Parathyroid adenoma (tissue), 2 donors: ENCODE measurements at regions not wholly inside any gene's neighbourhood (a gene's known extent, or its start where the extent isn't known, plus 50 kb on each side); places are given as distances from the start of the nearest gene placed in this dataset.

Experiments used
- H2AFZ ChIP-seq: fragments of 300-600 bp; sonication (generic); one replicate; pipeline ENCODE4 v1.7.0; 2017; ENCODE audit warnings: antibody characterized with exemption, mild to moderate bottlenecking
- H3K27ac ChIP-seq: fragments of 300-600 bp; sonication (generic); one replicate; pipeline ENCODE4 v1.7.0; 2017
- H3K27me3 ChIP-seq: fragments of 300-600 bp; sonication (generic); one replicate; pipeline ENCODE4 v1.7.0; 2017; ENCODE audit warnings: low read length; ENCODE audit not compliant: control insufficient read depth, insufficient read depth
- H3K36me3 ChIP-seq: fragments of 300-600 bp; sonication (generic); one replicate; pipeline ENCODE4 v1.7.0; 2017; ENCODE audit warnings: low read length; ENCODE audit not compliant: control insufficient read depth, insufficient read depth
- H3K4me1 ChIP-seq: fragments of 300-600 bp; sonication (generic); one replicate; pipeline ENCODE4 v1.7.0; 2017; ENCODE audit warnings: control low read depth
- H3K4me2 ChIP-seq: fragments of 300-600 bp; sonication (generic); one replicate; pipeline ENCODE4 v1.7.0; 2017; ENCODE audit warnings: low read length
- H3K4me3 ChIP-seq: fragments of 300-600 bp; sonication (generic); one replicate; pipeline ENCODE4 v1.7.0; 2017; ENCODE audit warnings: low read depth, low read length
- H3K79me2 ChIP-seq: fragments of 300-600 bp; sonication (generic); one replicate; pipeline ENCODE4 v1.7.0; 2017; ENCODE audit warnings: control low read depth
- H3K9ac ChIP-seq: fragments of 300-600 bp; sonication (generic); one replicate; pipeline ENCODE4 v1.7.0; 2017; ENCODE audit warnings: mild to moderate bottlenecking
- H3K9me3 ChIP-seq: fragments of 300-600 bp; sonication (generic); one replicate; pipeline ENCODE4 v1.7.0; 2017; ENCODE audit warnings: low read length; ENCODE audit not compliant: control insufficient read depth
- CTCF ChIP-seq: fragments of 300-600 bp; sonication (generic); IDR thresholded peaks from one replicate; pipeline ENCODE4 v1.7.0; 2017; ENCODE audit warnings: antibody characterized with exemption, mild to moderate bottlenecking
- donor health status: primary hyperparathyroidism.

GRCh38 chr2:71849111-71849510, 298.6 kb downstream of the CYP26B1 start:
- Histone ChIP-seq H3K4me1 (peaks cover 8% of the 10 kb centered on the region), H3K9me3 (no peaks in the 10 kb centered on the region), H3K27me3 (no peaks in the 10 kb centered on the region), H3K4me2 (no peak overlapping the region), H3K79me2 (no peaks in the 10 kb centered on the region), H3K4me3 (no peak overlapping the region), H2AFZ (no peak overlapping the region), H3K9ac (no peak overlapping the region), H3K27ac (no peak overlapping the region), H3K36me3 (no peaks in the 10 kb centered on the region)
- no peak for TF ChIP-seq CTCF

GRCh38 chr2:71846669-71847291, 300.9 kb downstream of the CYP26B1 start:
- Histone ChIP-seq H3K36me3 (no peaks in the 10 kb centered on the region), H3K9me3 (no peaks in the 10 kb centered on the region), H3K27me3 (no peaks in the 10 kb centered on the region), H3K4me2 (no peak overlapping the region), H3K27ac (no peak overlapping the region), H2AFZ (no peak overlapping the region), H3K4me1 (no peaks in the 10 kb centered on the region), H3K79me2 (no peaks in the 10 kb centered on the region), H3K4me3 (no peak overlapping the region), H3K9ac (no peak overlapping the region)
- TF ChIP-seq CTCF: no peak

GRCh38 chr2:71846072-71846471, 301.6 kb downstream of the CYP26B1 start:
- no peak overlapping the region for H3K4me2 ChIP-seq
- no peak overlapping the region for H2AFZ ChIP-seq
- H3K4me1 ChIP-seq: no peaks in the 10 kb centered on the region
- H3K4me3 ChIP-seq: no peak overlapping the region
- H3K9ac ChIP-seq: no peak overlapping the region
- no peaks in the 10 kb centered on the region for H3K9me3 ChIP-seq
- no peak overlapping the region for H3K27ac ChIP-seq
- no peaks in the 10 kb centered on the region for H3K36me3 ChIP-seq
- TF ChIP-seq CTCF: no peak
- no peaks in the 10 kb centered on the region for H3K27me3 ChIP-seq
- H3K79me2 ChIP-seq: no peaks in the 10 kb centered on the region

GRCh38 chr2:71844967-71845366, 302.7 kb downstream of the CYP26B1 start:
- no peak overlapping the region for H3K27ac ChIP-seq

More at GRCh38 chr2:71844967-71845366, 302.7 kb downstream of the CYP26B1 start:
- Histone ChIP-seq H3K27me3 (no peaks in the 10 kb centered on the region), H3K4me1 (no peaks in the 10 kb centered on the region), H2AFZ (no peak overlapping the region), H3K9me3 (no peaks in the 10 kb centered on the region), H3K4me3 (no peak overlapping the region), H3K79me2 (no peaks in the 10 kb centered on the region), H3K9ac (no peak overlapping the region), H3K4me2 (no peak overlapping the region), H3K36me3 (no peaks in the 10 kb centered on the region)
- no peak for TF ChIP-seq CTCF
